Skin of body (tissue), 1 donor: ENCODE measurements at regions not wholly inside any gene's neighbourhood (a gene's known extent, or its start where the extent isn't known, plus 50 kb on each side); places are given as distances from the start of the nearest gene placed in this dataset.
"Not testable (repeated sequence)": the region's sequence is repeated elsewhere in the genome, so short reads cannot be mapped to it uniquely, and the experiment has no call there.

Source experiments
- DNase-seq: peaks from one replicate; lab custom pipeline; 2025; lab: John Stamatoyannopoulos, UW

DNA sequence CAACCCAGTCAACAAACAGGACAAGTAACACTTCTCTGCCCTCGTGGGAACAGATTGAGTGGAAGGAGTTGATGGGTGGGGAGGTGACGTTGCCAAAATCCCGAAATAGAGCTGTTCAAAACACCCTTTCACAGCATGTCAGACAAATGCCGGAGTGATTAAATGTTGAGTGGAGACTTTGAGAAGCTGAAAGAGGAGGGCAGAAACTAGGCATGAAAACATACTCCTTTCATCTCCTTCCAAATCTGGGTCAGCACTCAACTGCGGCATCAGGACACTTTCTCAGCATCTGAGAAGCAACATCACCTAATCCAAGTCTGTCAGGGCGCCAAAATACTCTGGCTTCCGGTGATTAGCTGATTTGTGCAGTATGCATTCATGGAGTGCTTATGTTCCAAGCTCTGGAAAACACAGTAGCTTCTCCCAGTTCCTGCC is 51.5 kb upstream of the MRI1 start:
- no peak for DNase-seq

- DNase-seq = no peak
Observed at GRCh38 chr19:13707915-13708314, 56.4 kb upstream of the MRI1 start.

- DNase-seq = no peak
Observed at GRCh38 chr19:13705928-13706447, 58.3 kb upstream of the MRI1 start.

GRCh38 chr19:13705201-13705600 is 59.1 kb upstream of the MRI1 start:
- DNase-seq = no peak

DNA sequence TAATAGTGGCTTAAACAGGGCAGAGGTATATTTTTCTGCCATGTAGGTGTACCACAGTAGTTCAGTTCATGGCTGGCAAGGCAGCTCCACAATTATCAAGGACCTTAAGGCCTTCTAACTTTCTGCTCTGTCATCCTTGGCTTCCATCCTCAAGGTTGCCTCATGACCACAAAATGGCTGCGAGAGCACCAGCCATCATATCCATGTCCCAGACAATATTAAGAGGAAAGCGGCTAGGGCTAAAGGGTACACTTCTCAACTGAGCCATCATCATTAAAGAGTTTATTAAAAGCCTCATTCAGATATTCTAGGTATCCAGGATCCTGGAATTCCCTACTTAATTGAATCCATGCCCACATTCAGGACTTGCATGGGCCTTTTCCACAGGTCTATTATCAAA is 62.7 kb upstream of the MRI1 start:
- DNase-seq = no peak

- peak; percentile 39 for DNase-seq
Observed at GRCh38 chr19:13700621-13701020, 63.7 kb upstream of the MRI1 start.

DNA sequence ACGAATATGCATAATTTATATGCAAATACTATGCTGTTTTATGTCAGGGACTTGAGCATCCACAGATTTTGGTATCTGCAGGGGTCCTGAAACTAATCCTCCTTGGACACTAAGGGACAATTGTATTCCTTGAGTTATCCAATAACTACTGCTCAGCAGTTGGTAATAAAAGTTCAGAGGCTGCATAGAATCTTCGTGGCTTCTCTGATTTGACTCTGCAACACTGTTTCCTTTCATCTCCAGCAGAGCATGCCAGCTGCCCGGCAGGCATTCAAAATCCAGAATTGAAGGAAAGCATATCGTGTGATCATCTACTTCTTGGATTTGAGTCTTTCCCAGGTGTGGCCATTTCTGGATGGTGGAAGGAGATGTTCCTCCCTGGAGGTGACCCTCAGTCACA is 64.5 kb upstream of the MRI1 start:
- no peak for DNase-seq

- no peak for DNase-seq
Observed at GRCh38 chr19:13696839-13697238, 67.5 kb upstream of the MRI1 start.

DNA sequence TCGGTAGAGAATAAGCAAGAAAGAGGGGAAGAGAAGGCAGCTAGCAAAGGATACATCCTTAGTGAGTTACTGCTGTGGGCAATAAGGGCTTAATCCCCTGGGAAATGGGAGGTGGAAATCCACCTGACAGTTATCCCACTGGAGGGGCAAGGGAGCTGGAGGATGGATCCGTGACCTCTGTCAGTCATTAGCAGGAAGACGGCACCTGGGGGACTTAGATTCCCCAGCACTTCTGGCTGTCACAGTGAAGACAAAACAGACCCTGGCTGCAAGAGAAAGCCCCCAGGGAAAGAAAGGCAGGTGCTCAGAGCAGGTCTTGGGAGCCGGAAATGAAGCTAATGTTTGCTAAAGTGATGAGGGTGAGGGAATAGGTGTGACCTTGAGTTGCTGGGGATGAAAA is 70.4 kb upstream of the MRI1 start:
- DNase-seq = no peak

GRCh38 chr19:13691569-13692435 is 72.5 kb upstream of the MRI1 start:
- no peak for DNase-seq

DNA sequence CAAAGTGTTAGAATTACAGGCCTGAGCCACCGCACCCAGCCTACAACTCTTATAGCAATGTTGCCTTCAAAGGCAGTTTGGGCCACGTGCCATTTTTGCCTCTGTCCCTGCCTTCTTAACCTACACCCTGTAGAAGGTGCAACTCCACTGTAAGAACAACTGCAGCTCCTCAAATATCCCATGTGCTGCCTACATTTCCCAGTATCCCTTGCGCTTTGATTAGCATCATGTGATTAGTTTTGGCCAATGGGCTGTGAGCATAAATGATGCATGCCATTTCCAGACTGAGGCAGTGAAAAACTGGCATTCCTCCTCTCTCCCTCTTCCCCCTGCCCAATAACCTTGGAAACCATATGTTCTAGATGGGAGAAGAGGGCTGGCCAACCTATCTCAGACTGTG is 75.2 kb upstream of the MRI1 start:
- no peak for DNase-seq

- DNase-seq = no peak
Observed at GRCh38 chr19:13684021-13684420, 80.3 kb upstream of the MRI1 start.

GRCh38 chr19:13681509-13681908 is 82.8 kb upstream of the MRI1 start:
- DNase-seq = no peak

DNA sequence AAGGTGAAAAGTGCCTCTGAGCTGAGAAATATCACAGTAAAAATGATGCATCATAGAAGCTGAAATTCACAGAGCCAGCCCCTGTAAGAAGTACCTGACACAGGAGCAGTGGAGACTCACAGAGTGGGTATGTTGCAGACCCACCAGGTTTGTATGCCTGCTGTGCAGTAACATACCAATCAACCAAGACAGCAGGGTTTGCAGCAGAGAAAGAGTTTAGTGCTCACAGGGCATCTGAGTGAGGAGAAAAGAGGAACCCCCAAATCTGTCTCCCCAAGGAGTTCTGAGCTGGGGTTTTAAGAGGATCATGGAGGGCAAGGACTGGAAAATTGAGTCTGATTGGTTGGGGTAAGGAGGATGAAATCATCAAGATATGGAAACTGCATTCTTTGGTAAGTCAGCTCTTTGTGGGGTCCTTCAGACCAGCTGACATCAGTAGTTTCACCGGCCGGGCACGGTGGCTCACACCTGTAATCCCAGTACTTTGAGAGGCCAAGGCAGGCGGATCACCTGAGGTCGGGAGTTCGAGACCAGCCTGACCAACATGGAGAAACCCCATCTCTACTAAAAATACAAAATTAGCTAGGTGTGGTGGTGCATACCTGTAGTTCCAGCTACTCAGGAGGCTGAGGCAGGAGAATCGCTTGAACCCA is 83.5 kb upstream of the MRI1 start:
- not testable (repeated sequence) for DNase-seq

DNA sequence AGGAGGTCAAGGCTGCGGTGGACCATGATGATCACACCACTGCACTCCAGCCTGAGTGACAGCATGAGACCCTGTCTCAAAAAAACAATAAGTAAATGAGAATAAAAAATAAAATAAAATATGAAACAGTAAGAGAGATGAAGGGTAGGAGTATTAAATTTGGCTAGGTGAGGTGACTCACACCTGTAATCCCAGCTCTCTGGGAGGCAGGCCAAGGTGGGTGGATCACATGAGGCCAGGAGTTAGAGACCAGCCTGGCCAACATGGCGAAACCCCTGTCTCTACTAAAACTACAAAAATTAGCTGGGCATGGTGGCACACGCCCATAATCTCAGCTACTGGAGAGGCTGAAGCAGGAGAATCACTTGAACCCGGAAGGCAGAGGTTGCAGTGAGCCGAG is 87.4 kb upstream of the MRI1 start:
- not testable (repeated sequence) for DNase-seq

GRCh38 chr19:13672480-13673175 is 91.7 kb upstream of the MRI1 start:
- not testable (repeated sequence) for DNase-seq

DNA sequence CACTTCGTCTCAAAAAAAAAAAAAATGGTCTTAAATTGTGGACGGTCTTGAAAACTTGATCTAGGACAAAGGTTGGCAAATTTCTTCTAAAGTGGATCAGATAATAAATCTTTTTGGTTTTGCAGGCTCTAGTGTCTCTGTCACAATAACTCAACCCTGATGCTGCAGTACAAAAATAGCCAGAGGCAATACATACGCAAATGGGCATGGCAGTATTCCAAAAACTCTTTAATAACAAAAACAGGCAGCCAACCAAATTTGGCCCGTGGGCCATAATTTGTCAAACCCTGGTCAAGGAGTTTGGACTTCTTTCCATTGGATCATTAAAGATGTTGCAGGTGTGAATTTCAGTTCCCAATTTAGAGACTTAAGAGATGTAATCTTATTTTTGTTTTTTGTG is 93.5 kb upstream of the MRI1 start:
- DNase-seq = no peak

DNA sequence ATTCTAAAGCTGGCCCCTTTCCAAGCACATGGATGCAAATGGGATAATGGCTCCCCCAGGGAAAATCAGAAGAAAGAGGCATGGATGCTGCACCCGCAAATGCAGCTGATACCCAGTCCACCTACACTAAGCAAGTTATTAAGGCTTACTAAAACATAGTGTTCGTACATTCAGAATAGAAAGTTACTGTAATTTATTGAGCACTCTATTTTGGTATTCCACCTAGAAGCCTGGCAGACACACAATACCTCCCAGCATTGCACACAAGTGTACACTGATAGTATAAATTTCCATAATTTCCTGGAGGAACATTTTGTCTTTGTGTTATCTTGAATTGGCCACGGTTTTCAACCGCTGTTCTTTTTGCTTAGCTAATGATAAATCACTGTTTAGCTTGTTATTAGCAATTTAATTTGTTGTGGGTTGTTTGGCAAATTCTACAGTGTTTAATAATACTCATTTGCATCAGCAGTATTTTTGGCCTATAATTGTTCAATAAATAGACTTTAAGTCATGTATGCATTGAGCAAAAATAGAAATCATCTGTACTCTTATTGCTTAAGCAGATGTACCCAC is 94.5 kb upstream of the MRI1 start:
- DNase-seq = no peak

- DNase-seq = no peak
Observed at GRCh38 chr19:13668964-13669363, 95.4 kb upstream of the MRI1 start.

DNA sequence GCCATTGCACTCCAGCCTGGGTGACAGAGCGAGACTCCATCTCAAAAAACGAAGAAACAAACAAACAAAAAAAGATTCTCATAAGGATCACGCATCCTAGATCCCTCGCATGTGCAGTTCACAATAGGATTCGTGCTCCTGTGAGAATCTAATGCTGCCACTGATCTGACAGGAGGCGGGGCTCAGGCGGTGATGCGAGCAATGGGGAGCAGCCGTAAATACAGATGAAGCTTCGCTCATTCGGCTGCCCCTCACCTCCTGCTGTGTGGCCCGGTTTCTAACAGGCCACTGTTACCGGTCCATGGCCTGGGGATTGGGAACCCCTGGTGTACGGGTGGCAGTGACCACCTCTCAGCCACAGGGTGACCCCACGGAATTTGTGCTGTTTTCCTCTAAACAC is 98.2 kb upstream of the MRI1 start:
- no peak for DNase-seq

DNA sequence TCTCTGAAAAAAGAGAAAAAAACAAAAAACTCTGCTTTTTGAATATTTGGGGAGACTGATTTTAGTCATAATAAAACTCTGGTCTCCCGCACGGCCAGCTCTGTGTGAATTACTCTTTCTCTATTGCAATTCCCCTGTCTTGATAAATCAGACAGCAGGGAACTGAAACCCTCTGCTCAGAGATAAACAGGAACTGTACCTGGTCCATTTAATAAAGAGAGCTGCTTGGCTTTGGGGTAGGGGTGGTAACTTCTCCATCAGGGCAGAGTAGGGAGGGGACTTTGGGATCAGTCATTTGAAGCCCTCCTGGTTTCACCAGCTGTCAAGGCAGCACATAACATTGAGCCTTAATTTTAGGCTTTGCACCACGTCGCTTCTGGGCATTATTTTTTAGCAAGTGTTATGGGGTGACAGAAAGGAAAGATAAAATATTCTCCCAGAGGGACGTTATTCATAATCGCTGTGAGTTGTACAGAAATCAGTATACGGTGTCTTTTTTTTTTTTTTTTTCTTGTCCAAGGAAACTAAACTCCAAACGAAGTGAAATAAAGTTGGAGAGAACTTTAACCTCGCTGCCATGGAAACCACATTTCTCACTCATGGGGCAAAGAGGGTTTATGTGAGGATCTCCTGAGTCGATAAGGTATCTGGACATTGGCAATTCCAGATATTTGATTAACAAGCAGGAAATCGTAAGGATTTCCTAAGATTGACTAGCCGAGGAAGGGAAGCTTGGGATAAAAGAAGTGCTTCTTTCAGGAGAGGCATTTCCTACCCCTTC is 99.0 kb upstream of the MRI1 start:
- no peak for DNase-seq
